HFFc6 (cell line): ENCODE measurements at regions not wholly inside any gene's neighbourhood (a gene's known extent, or its start where the extent isn't known, plus 50 kb on each side); places are given as distances from the start of the nearest gene placed in this dataset.

Experiments used
- DNase-seq: peaks from one replicate; pipeline ENCODE4 v3.0.0-alpha.2; 2018
- H3K27ac Mint-ChIP-seq: 2 replicates; pipeline ENCODE4 v1.8.0; 2020; ENCODE audit warnings: mild to moderate bottlenecking, mixed read lengths
- H3K27me3 Mint-ChIP-seq: 2 replicates; pipeline ENCODE4 v1.8.0; 2021; ENCODE audit warnings: mild to moderate bottlenecking, moderate library complexity, mixed read lengths; ENCODE audit not compliant: insufficient read depth
- H3K36me3 Mint-ChIP-seq: 2 replicates; pipeline ENCODE4 v1.8.0; 2021; ENCODE audit warnings: low read depth, mixed read lengths
- H3K4me1 Mint-ChIP-seq: 2 replicates; pipeline ENCODE4 v1.8.0; 2020; ENCODE audit warnings: low read depth, mixed read lengths
- H3K4me3 Mint-ChIP-seq: 2 replicates; pipeline ENCODE4 v1.8.0; 2020; ENCODE audit warnings: mild to moderate bottlenecking, moderate library complexity, mixed read lengths
- H3K9me3 Mint-ChIP-seq: 2 replicates; pipeline ENCODE4 v1.8.0; 2020; ENCODE audit warnings: mild to moderate bottlenecking, mixed read lengths
- TF ChIP-seq, protein P1 (sequence below): fragments of 200-600 bp; sonication (generic); IDR thresholded peaks from 2 replicates; pipeline ENCODE4 v1.5.0; 2021; ENCODE audit warnings: antibody characterized with exemption, mild to moderate bottlenecking

GRCh38 chr6:164069350-164069990, 655.0 kb downstream of the QKI start:
- no peak overlapping the region for H3K27ac Mint-ChIP-seq
- no peaks in the 10 kb centered on the region; the same call in 1 of the 2 replicates for H3K27me3 Mint-ChIP-seq
- H3K4me3 Mint-ChIP-seq: no peak overlapping the region
- H3K4me1 Mint-ChIP-seq: no peaks in the 10 kb centered on the region
- peaks cover 33% of the 10 kb centered on the region for H3K9me3 Mint-ChIP-seq
- H3K36me3 Mint-ChIP-seq: no peaks in the 10 kb centered on the region
- no peak for DNase-seq
- TF ChIP-seq, protein P1, sequence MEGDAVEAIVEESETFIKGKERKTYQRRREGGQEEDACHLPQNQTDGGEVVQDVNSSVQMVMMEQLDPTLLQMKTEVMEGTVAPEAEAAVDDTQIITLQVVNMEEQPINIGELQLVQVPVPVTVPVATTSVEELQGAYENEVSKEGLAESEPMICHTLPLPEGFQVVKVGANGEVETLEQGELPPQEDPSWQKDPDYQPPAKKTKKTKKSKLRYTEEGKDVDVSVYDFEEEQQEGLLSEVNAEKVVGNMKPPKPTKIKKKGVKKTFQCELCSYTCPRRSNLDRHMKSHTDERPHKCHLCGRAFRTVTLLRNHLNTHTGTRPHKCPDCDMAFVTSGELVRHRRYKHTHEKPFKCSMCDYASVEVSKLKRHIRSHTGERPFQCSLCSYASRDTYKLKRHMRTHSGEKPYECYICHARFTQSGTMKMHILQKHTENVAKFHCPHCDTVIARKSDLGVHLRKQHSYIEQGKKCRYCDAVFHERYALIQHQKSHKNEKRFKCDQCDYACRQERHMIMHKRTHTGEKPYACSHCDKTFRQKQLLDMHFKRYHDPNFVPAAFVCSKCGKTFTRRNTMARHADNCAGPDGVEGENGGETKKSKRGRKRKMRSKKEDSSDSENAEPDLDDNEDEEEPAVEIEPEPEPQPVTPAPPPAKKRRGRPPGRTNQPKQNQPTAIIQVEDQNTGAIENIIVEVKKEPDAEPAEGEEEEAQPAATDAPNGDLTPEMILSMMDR: no peak

GRCh38 chr6:164068527-164068926, 654.0 kb downstream of the QKI start:
- H3K27me3 Mint-ChIP-seq: no peaks in the 10 kb centered on the region; the same call in 1 of the 2 replicates
- no peak overlapping the region for H3K4me3 Mint-ChIP-seq
- no peak overlapping the region for H3K27ac Mint-ChIP-seq
- no peak for DNase-seq
- H3K4me1 Mint-ChIP-seq: no peaks in the 10 kb centered on the region
- H3K36me3 Mint-ChIP-seq: no peaks in the 10 kb centered on the region
- H3K9me3 Mint-ChIP-seq: peaks cover 28% of the 10 kb centered on the region
- TF ChIP-seq, protein P1: no peak

GRCh38 chr6:164066766-164067165, 652.2 kb downstream of the QKI start:
- H3K9me3 Mint-ChIP-seq: peaks cover 28% of the 10 kb centered on the region
- DNase-seq: no peak
- no peaks in the 10 kb centered on the region for H3K36me3 Mint-ChIP-seq
- H3K4me1 Mint-ChIP-seq: no peaks in the 10 kb centered on the region
- H3K27ac Mint-ChIP-seq: no peak overlapping the region
- H3K27me3 Mint-ChIP-seq: no peaks in the 10 kb centered on the region; the same call in 1 of the 2 replicates
- TF ChIP-seq, protein P1: no peak
- no peak overlapping the region for H3K4me3 Mint-ChIP-seq

- H3K4me3 Mint-ChIP-seq: no peak overlapping the region
- TF ChIP-seq, protein P1: no peak
- H3K27ac Mint-ChIP-seq: no peak overlapping the region
- no peaks in the 10 kb centered on the region for H3K36me3 Mint-ChIP-seq
- peaks cover 28% of the 10 kb centered on the region for H3K9me3 Mint-ChIP-seq
- H3K27me3 Mint-ChIP-seq: no peaks in the 10 kb centered on the region; the same call in 1 of the 2 replicates
- H3K4me1 Mint-ChIP-seq: no peaks in the 10 kb centered on the region
- no peak for DNase-seq
Observed at GRCh38 chr6:164066335-164066734, 651.8 kb downstream of the QKI start.

- no peak overlapping the region for H3K4me3 Mint-ChIP-seq
- no peaks in the 10 kb centered on the region for H3K36me3 Mint-ChIP-seq
- H3K27me3 Mint-ChIP-seq: no peaks in the 10 kb centered on the region; the same call in 1 of the 2 replicates
- peaks cover 27% of the 10 kb centered on the region for H3K9me3 Mint-ChIP-seq
- no peaks in the 10 kb centered on the region for H3K4me1 Mint-ChIP-seq
- no peak overlapping the region for H3K27ac Mint-ChIP-seq
- TF ChIP-seq, protein P1: no peak
- DNase-seq: no peak
Observed at GRCh38 chr6:164063346-164063745, 648.8 kb downstream of the QKI start.
